ENCODE measurements at regions not wholly inside any gene's neighbourhood (a gene's known extent, or its start where the extent isn't known, plus 50 kb on each side); places are given as distances from the start of the nearest gene placed in this dataset.

DNA sequence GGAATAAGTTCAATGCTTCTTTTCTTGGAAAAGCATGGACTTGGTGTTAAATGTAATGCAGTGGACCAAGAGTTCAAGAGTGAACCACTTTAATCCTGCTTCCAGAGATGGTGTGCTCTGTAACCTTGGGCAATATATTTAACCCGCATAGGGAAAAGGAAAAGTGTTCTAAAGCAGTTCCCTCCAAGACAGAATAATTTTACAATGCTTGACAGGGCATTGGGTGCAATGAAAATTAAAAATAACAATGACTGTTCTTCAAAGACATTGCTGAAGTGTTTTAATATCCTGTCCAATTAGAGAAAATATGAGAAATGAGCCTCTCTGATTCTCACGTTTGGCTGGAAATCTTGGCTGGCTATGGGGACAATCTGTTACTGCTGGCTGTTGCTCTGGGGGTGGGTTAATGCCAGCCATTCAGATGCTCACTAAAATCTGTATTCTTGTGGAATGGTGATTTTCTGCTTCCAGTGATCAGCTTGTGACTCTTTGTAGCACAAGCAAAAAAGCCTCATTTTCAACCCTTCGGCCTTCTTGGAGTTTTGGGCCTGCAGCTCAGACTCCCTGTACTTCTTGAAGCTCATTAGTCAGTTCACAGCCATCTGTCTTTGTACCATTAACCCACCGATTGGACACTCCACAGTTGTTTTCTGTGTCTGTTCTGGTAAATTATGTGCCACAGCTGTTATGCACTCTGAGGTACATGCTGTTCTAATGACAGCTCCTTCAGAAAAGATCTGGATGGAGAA, 310.6 kb downstream of the LMO7 start:
- no peak for FAIRE-seq
- H3K27ac ChIP-seq (ENCODE audit: low read depth, low read length): no peak overlapping the region
- TF ChIP-seq, protein P1, sequence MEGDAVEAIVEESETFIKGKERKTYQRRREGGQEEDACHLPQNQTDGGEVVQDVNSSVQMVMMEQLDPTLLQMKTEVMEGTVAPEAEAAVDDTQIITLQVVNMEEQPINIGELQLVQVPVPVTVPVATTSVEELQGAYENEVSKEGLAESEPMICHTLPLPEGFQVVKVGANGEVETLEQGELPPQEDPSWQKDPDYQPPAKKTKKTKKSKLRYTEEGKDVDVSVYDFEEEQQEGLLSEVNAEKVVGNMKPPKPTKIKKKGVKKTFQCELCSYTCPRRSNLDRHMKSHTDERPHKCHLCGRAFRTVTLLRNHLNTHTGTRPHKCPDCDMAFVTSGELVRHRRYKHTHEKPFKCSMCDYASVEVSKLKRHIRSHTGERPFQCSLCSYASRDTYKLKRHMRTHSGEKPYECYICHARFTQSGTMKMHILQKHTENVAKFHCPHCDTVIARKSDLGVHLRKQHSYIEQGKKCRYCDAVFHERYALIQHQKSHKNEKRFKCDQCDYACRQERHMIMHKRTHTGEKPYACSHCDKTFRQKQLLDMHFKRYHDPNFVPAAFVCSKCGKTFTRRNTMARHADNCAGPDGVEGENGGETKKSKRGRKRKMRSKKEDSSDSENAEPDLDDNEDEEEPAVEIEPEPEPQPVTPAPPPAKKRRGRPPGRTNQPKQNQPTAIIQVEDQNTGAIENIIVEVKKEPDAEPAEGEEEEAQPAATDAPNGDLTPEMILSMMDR (IDR thresholded peaks at IDR 0.05; ENCODE audit: insufficient read depth, low read depth, low read length): no peak
- no peak for TF ChIP-seq EZH2 (IDR thresholded peaks at IDR 0.05; ENCODE audit: insufficient read depth, low read length)

DNA sequence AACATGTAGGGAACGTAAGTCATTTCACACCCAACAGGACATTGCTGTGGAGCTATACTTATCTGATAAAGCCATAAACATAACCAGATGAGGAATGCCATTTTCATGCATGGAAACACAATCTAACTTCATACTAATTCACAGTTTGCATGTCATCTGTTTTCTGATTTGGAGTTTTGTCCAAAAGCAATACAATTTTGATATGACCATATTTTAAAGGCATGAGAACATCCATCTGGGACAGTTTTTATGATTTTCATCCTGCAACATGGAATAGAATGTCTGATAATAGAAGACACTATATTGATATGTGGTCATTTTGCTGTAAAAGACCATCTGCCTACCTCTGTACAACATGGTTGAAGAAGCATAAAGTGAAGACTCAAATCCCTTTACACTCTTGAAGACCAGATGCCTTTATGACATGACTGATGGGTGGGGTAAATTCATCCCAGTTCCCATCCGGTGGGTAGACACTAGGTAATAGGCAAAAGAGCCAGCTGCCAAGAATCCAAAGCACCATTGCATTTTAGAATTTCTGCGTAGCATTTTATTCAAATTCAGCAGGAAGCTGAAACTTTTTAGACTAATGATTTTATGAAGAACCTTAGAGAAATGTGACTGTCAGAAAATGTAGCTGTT, 309.8 kb downstream of the LMO7 start:
- no peak for FAIRE-seq

More for the DNA sequence above, 310.6 kb downstream of the LMO7 start:
- H3K27me3 ChIP-seq (ENCODE audit: insufficient read depth, low read length): no peaks in the 10 kb centered on the region
- no peaks in the 10 kb centered on the region for H3K9me3 Mint-ChIP-seq (ENCODE audit: unreplicated experiment)
- no peaks in the 10 kb centered on the region for H3K4me1 Mint-ChIP-seq (ENCODE audit: low read depth, unreplicated experiment)
- H3K4me2 ChIP-seq (ENCODE audit: low read length): no peak overlapping the region
- no peaks in the 10 kb centered on the region for H3K79me2 ChIP-seq (ENCODE audit: insufficient read depth, low read length)
- no peaks in the 10 kb centered on the region for H3K36me3 Mint-ChIP-seq (ENCODE audit: low read depth, unreplicated experiment)
- H3K36me3 ChIP-seq (ENCODE audit: insufficient read depth, low read length): no peaks in the 10 kb centered on the region
- H3K27me3 Mint-ChIP-seq (ENCODE audit: low read depth, unreplicated experiment): no peaks in the 10 kb centered on the region
- DNase-seq (ENCODE audit: low read depth): no peak
- no peak overlapping the region for H3K4me3 ChIP-seq (ENCODE audit: insufficient read depth, low read depth, low read length)
- no peak overlapping the region for H3K4me3 Mint-ChIP-seq (ENCODE audit: unreplicated experiment)
- H3K9ac ChIP-seq (ENCODE audit: low read length): no peak overlapping the region
- H2AFZ ChIP-seq (ENCODE audit: low read depth, low read length): no peak overlapping the region
- no peaks in the 10 kb centered on the region for H4K20me1 ChIP-seq (ENCODE audit: insufficient read depth, low read length)
- no peaks in the 10 kb centered on the region for H3K9me3 ChIP-seq (ENCODE audit: insufficient read depth, low read depth, low read length)
- no peak overlapping the region for H3K27ac Mint-ChIP-seq (ENCODE audit: unreplicated experiment)
- H3K4me1 ChIP-seq (ENCODE audit: insufficient read depth, low read length): no peaks in the 10 kb centered on the region

More for the DNA sequence above, 309.8 kb downstream of the LMO7 start:
- no peaks in the 10 kb centered on the region for H3K9me3 Mint-ChIP-seq (ENCODE audit: unreplicated experiment)
- no peak overlapping the region for H3K4me3 ChIP-seq (ENCODE audit: insufficient read depth, low read depth, low read length)
- no peaks in the 10 kb centered on the region for H3K9me3 ChIP-seq (ENCODE audit: insufficient read depth, low read depth, low read length)
- no peaks in the 10 kb centered on the region for H3K4me1 ChIP-seq (ENCODE audit: insufficient read depth, low read length)
- no peaks in the 10 kb centered on the region for H3K36me3 Mint-ChIP-seq (ENCODE audit: low read depth, unreplicated experiment)
- no peak overlapping the region for H3K27ac Mint-ChIP-seq (ENCODE audit: unreplicated experiment)
- no peaks in the 10 kb centered on the region for H3K79me2 ChIP-seq (ENCODE audit: insufficient read depth, low read length)
- no peak overlapping the region for H3K27ac ChIP-seq (ENCODE audit: low read depth, low read length)
- no peak for DNase-seq (ENCODE audit: low read depth)
- H3K27me3 ChIP-seq (ENCODE audit: insufficient read depth, low read length): no peaks in the 10 kb centered on the region
- H2AFZ ChIP-seq (ENCODE audit: low read depth, low read length): no peak overlapping the region
- H4K20me1 ChIP-seq (ENCODE audit: insufficient read depth, low read length): no peaks in the 10 kb centered on the region
- H3K9ac ChIP-seq (ENCODE audit: low read length): no peak overlapping the region
- TF ChIP-seq EZH2 (IDR thresholded peaks at IDR 0.05; ENCODE audit: insufficient read depth, low read length): no peak
- TF ChIP-seq, protein P1 (IDR thresholded peaks at IDR 0.05; ENCODE audit: insufficient read depth, low read depth, low read length): no peak
- no peak overlapping the region for H3K4me3 Mint-ChIP-seq (ENCODE audit: unreplicated experiment)
- H3K36me3 ChIP-seq (ENCODE audit: insufficient read depth, low read length): no peaks in the 10 kb centered on the region
- H3K27me3 Mint-ChIP-seq (ENCODE audit: low read depth, unreplicated experiment): no peaks in the 10 kb centered on the region
- H3K4me1 Mint-ChIP-seq (ENCODE audit: low read depth, unreplicated experiment): no peaks in the 10 kb centered on the region
- no peak overlapping the region for H3K4me2 ChIP-seq (ENCODE audit: low read length)
